Osteoblast (primary cell): ENCODE measurements at regions not wholly inside any gene's neighbourhood (a gene's known extent, or its start where the extent isn't known, plus 50 kb on each side); places are given as distances from the start of the nearest gene placed in this dataset.

Experiments
- DNase-seq: peaks from one replicate; pipeline ENCODE4 v3.0.0; 2011; ENCODE audit warnings: low spot score, mixed read lengths; ENCODE audit not compliant: insufficient read length; ENCODE audit errors: missing footprints
- H2AFZ ChIP-seq: 2 replicates; pipeline ENCODE4 v1.6.0; 2011; ENCODE audit warnings: mild to moderate bottlenecking, low read length
- H3K27ac ChIP-seq: 2 replicates; pipeline ENCODE4 v1.5.1; 2011; ENCODE audit warnings: mild to moderate bottlenecking, low read depth, low read length, moderate library complexity
- H3K27me3 ChIP-seq: 2 replicates; pipeline ENCODE4 v1.6.0; 2012; ENCODE audit warnings: mild to moderate bottlenecking, control low read depth, inconsistent platforms, low read length, moderate library complexity; ENCODE audit not compliant: insufficient read depth
- H3K36me3 ChIP-seq: 2 replicates; pipeline ENCODE4 v1.5.1; 2011; ENCODE audit warnings: mild to moderate bottlenecking, low read length, control low read depth, moderate library complexity; ENCODE audit not compliant: insufficient read depth
- H3K4me1 ChIP-seq: 2 replicates; pipeline ENCODE4 v1.5.1; 2011; ENCODE audit warnings: mild to moderate bottlenecking, low read length, control low read depth, moderate library complexity; ENCODE audit not compliant: insufficient read depth
- H3K4me2 ChIP-seq: 2 replicates; pipeline ENCODE4 v1.6.0; 2011; ENCODE audit warnings: mild to moderate bottlenecking, low read length; ENCODE audit not compliant: insufficient read depth
- H3K4me3 ChIP-seq: fragments of 200-600 bp; sonication (generic); 3 replicates; pipeline ENCODE4 v1.5.1; 2012; ENCODE audit warnings: mild to moderate bottlenecking, low read length, inconsistent platforms; ENCODE audit not compliant: insufficient read depth
- H3K79me2 ChIP-seq: 2 replicates; pipeline ENCODE4 v1.6.0; 2012; ENCODE audit warnings: mild to moderate bottlenecking, low read length, control low read depth, inconsistent platforms; ENCODE audit not compliant: insufficient read depth
- H3K9me3 ChIP-seq: 2 replicates; pipeline ENCODE4 v1.5.1; 2011; ENCODE audit warnings: low read depth, low read length, control low read depth
- H4K20me1 ChIP-seq: 2 replicates; pipeline ENCODE4 v1.6.0; 2012; ENCODE audit warnings: mild to moderate bottlenecking, low read length, control low read depth; ENCODE audit not compliant: insufficient read depth
- TF ChIP-seq, protein P1 (sequence below): IDR thresholded peaks from 2 replicates; pipeline ENCODE4 v1.5.1; 2011; ENCODE audit warnings: mild to moderate bottlenecking, low read depth, low read length, moderate library complexity; ENCODE audit errors: extremely low read depth

DNA sequence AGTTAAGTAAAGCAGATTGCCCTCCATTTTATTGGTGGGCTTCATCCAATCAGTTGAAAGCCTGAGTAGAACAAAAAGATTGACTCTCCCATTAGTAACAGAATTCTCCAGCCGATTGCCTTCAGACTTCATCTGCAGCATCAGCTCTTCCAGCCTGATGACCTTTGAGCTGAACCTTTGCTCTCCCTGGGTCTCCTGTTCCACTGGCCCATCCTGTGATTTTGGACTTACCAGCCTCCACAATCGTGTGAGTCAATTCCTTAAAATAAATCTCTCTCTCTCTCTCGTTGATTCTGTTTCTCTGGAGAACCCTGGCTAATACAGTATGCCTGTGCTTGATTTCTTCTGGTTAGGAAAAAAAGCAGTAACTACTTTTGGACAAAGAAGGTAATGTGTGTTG is 121.9 kb downstream of the OSTF1 start:
- H4K20me1 ChIP-seq, result no peaks in the 10 kb centered on the region
- H3K36me3 ChIP-seq, result no peaks in the 10 kb centered on the region
- no peak for DNase-seq
- H3K27ac ChIP-seq, result no peak overlapping the region
- no peak overlapping the region for H3K4me3 ChIP-seq
- H3K4me1 ChIP-seq, result no peaks in the 10 kb centered on the region
- no peak overlapping the region for H2AFZ ChIP-seq
- no peaks in the 10 kb centered on the region for H3K79me2 ChIP-seq
- no peak overlapping the region for H3K4me2 ChIP-seq
- H3K9me3 ChIP-seq, result no peaks in the 10 kb centered on the region
- TF ChIP-seq, protein P1, sequence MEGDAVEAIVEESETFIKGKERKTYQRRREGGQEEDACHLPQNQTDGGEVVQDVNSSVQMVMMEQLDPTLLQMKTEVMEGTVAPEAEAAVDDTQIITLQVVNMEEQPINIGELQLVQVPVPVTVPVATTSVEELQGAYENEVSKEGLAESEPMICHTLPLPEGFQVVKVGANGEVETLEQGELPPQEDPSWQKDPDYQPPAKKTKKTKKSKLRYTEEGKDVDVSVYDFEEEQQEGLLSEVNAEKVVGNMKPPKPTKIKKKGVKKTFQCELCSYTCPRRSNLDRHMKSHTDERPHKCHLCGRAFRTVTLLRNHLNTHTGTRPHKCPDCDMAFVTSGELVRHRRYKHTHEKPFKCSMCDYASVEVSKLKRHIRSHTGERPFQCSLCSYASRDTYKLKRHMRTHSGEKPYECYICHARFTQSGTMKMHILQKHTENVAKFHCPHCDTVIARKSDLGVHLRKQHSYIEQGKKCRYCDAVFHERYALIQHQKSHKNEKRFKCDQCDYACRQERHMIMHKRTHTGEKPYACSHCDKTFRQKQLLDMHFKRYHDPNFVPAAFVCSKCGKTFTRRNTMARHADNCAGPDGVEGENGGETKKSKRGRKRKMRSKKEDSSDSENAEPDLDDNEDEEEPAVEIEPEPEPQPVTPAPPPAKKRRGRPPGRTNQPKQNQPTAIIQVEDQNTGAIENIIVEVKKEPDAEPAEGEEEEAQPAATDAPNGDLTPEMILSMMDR, result no peak
- H3K27me3 ChIP-seq, result no peaks in the 10 kb centered on the region

DNA sequence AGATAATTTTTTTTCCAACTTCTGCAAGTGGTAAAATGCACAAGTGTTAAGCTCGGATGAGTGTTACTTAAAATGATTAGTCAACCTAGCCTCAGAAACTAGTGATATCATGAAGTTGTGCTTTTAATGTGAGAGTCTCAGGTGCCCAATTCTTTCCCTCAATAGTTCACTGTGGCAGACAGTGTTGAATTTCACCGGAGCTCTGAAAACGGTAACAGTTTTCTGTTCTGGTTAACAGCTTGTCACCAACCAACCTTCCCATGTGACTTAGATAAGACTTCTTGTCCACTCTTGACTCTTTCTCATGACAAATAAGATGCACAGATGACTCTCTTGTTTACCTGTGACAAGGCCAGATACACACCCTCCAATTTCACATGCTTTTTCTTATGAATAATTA is 125.5 kb downstream of the OSTF1 start:
- DNase-seq, result no peak
- Histone ChIP-seq H4K20me1 (no peaks in the 10 kb centered on the region), H3K36me3 (no peaks in the 10 kb centered on the region), H3K79me2 (no peaks in the 10 kb centered on the region), H3K9me3 (no peaks in the 10 kb centered on the region), H3K27me3 (no peaks in the 10 kb centered on the region), H3K4me1 (no peaks in the 10 kb centered on the region), H2AFZ (no peak overlapping the region), H3K4me3 (no peak overlapping the region), H3K4me2 (no peak overlapping the region), H3K27ac (no peak overlapping the region)
- TF ChIP-seq, protein P1, result no peak

DNA sequence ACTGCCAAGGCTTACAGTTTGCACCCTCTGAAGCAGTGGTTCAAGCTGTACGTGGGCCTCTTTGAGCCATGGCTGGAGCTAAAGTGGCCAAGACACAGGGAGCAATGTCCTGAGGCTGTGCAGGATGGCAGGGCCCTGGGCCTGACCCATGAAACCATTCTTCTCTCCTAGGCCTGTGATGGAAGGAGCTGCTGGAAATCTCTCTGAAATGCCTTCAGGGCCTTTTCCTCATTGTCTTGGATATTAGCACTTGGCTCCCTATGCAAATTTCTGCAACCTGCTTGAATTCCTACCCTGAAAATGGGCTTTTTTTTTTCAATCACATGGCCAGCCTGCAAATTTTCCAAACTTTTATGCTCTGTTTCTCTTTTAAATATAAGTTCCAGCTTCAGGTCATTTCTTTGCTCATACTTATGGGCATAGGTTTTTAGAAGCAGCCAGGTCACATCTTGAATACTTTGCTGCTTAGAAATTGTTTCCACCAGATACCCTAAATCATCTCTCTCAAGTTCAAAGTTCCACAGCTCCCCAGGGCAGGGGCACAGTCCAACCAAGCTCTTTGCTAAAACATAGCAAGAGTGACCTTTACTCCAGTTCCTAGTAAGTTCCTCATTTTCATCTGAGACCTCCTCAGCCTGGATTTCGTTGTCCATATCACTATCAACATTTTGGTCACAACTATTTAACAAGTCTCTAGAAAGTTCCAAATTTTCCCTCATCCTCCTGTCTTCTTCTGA is 138.3 kb downstream of the OSTF1 start:
- Histone ChIP-seq H3K27me3 (no peaks in the 10 kb centered on the region), H3K9me3 (no peaks in the 10 kb centered on the region), H3K4me1 (no peaks in the 10 kb centered on the region), H3K27ac (no peak overlapping the region), H4K20me1 (no peaks in the 10 kb centered on the region), H3K4me3 (no peak overlapping the region), H3K36me3 (no peaks in the 10 kb centered on the region), H2AFZ (no peak overlapping the region), H3K4me2 (no peak overlapping the region), H3K79me2 (no peaks in the 10 kb centered on the region)
- TF ChIP-seq, protein P1, result no peak
- no peak for DNase-seq

DNA sequence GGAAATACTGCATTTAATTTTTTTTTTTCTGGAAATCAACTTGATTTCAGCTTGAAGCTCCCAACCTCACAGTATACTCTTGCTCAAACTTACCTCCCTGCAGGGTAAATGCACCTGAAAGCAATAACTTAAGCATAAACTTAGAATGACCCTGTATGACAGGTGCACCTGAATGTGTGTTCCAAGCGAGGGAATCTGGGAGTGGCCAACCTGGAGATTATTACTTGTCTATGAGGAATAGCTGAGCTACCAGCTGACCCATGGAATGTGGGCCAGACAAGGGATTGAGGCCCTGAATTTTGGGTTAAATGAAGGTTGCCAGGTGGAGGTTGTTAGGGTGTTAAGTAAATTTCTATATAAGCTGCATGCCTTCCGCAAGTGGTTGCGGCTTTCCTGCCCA is 140.6 kb downstream of the OSTF1 start:
- Histone ChIP-seq H3K27me3 (no peaks in the 10 kb centered on the region), H3K27ac (no peak overlapping the region)

More for the DNA sequence above, 140.6 kb downstream of the OSTF1 start:
- no peak overlapping the region for H2AFZ ChIP-seq
- H3K79me2 ChIP-seq, result no peaks in the 10 kb centered on the region
- no peaks in the 10 kb centered on the region for H3K4me1 ChIP-seq
- H3K4me2 ChIP-seq, result no peak overlapping the region
- no peaks in the 10 kb centered on the region for H3K36me3 ChIP-seq
- no peaks in the 10 kb centered on the region for H4K20me1 ChIP-seq
- no peak for DNase-seq
- H3K9me3 ChIP-seq, result no peaks in the 10 kb centered on the region
- TF ChIP-seq, protein P1, result no peak
- no peak overlapping the region for H3K4me3 ChIP-seq
